ENCODE measurements at regions not wholly inside any gene's neighbourhood (a gene's known extent, or its start where the extent isn't known, plus 50 kb on each side); places are given as distances from the start of the nearest gene placed in this dataset.

DNA sequence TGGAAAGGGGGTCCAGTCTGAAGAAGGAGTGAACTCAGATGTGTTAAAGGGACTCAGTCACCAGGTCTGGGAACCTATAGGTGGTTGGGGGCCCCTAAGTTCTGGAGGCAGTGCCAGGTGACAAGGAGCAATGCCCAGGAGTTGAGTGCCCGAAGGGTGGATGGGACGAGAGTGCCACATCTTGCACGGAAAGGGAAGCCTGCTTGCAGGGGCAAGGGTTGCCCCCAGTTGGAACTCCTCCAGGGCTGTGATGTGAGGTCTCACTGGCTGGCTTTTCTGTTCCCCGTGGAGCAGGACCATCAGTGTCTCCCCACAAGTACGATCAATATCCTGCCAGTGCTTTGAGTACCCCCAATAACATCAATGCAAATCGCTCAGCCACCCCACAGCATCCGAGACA lies 107.3 kb downstream of the TOMM20 start:
- Histone ChIP-seq H3K4me1 (ENCODE audit: insufficient read depth, low read length) (peaks cover 28% of the 10 kb centered on the region), H3K36me3 (ENCODE audit: insufficient read depth, low read length) (no peaks in the 10 kb centered on the region), H3K27me3 (ENCODE audit: insufficient read depth, low read length) (no peaks in the 10 kb centered on the region), H2AFZ (ENCODE audit: low read depth, low read length) (no peak overlapping the region), H3K27ac (ENCODE audit: low read depth, low read length) (no peak overlapping the region), H3K4me2 (ENCODE audit: low read length) (no peak overlapping the region), H3K9ac (ENCODE audit: low read length) (no peak overlapping the region), H3K79me2 (ENCODE audit: insufficient read depth, low read length) (no peaks in the 10 kb centered on the region), H3K4me3 (ENCODE audit: insufficient read depth, low read depth, low read length) (no peak overlapping the region), H3K9me3 (ENCODE audit: insufficient read depth, low read depth, low read length) (peaks cover 4% of the 10 kb centered on the region), H4K20me1 (ENCODE audit: insufficient read depth, low read length) (no peaks in the 10 kb centered on the region)
- no peak for FAIRE-seq
- peaks cover 6% of the 10 kb centered on the region for H3K9me3 Mint-ChIP-seq (ENCODE audit: unreplicated experiment)
- no peaks in the 10 kb centered on the region for H3K27me3 Mint-ChIP-seq (ENCODE audit: low read depth, unreplicated experiment)
- TF ChIP-seq EZH2 (IDR thresholded peaks at IDR 0.05; ENCODE audit: insufficient read depth, low read length), result no peak
- TF ChIP-seq, protein P1, sequence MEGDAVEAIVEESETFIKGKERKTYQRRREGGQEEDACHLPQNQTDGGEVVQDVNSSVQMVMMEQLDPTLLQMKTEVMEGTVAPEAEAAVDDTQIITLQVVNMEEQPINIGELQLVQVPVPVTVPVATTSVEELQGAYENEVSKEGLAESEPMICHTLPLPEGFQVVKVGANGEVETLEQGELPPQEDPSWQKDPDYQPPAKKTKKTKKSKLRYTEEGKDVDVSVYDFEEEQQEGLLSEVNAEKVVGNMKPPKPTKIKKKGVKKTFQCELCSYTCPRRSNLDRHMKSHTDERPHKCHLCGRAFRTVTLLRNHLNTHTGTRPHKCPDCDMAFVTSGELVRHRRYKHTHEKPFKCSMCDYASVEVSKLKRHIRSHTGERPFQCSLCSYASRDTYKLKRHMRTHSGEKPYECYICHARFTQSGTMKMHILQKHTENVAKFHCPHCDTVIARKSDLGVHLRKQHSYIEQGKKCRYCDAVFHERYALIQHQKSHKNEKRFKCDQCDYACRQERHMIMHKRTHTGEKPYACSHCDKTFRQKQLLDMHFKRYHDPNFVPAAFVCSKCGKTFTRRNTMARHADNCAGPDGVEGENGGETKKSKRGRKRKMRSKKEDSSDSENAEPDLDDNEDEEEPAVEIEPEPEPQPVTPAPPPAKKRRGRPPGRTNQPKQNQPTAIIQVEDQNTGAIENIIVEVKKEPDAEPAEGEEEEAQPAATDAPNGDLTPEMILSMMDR (IDR thresholded peaks at IDR 0.05; ENCODE audit: insufficient read depth, low read depth, low read length), result no peak
- H3K27ac Mint-ChIP-seq (ENCODE audit: unreplicated experiment), result no peak overlapping the region
- H3K4me1 Mint-ChIP-seq (ENCODE audit: low read depth, unreplicated experiment), result peaks cover 45% of the 10 kb centered on the region
- H3K4me3 Mint-ChIP-seq (ENCODE audit: unreplicated experiment), result no peak overlapping the region
- DNase-seq (ENCODE audit: low read depth), result no peak
- H3K36me3 Mint-ChIP-seq (ENCODE audit: low read depth, unreplicated experiment), result peaks cover 4% of the 10 kb centered on the region

DNA sequence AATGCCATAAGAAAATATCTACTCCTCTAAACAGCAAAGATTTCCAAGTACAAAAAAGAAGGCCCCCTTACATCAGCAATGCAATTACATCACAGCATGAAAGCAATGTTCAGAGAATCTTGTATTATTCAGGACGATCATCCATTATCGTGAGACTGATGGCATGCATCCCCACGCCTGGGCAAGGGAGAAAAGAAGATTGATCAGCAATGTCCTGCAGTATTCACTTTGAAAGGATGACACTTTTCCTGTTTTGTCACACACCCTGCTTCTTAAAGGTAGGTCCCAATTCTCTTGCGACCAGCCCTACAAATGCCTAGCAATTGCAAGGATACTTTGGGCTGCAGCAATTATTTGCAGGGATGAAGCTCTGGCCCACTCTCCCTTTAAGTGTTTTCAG lies 108.7 kb downstream of the TOMM20 start:
- H3K9me3 Mint-ChIP-seq (ENCODE audit: unreplicated experiment), result peaks cover 6% of the 10 kb centered on the region
- no peak overlapping the region for H3K4me3 Mint-ChIP-seq (ENCODE audit: unreplicated experiment)
- peak overlapping the region; percentile 99 for H3K27ac Mint-ChIP-seq (ENCODE audit: unreplicated experiment)
- no peak overlapping the region for H3K4me3 ChIP-seq (ENCODE audit: insufficient read depth, low read depth, low read length)
- peaks cover 4% of the 10 kb centered on the region for H3K36me3 Mint-ChIP-seq (ENCODE audit: low read depth, unreplicated experiment)
- H3K27me3 ChIP-seq (ENCODE audit: insufficient read depth, low read length), result no peaks in the 10 kb centered on the region
- DNase-seq (ENCODE audit: low read depth), result no peak
- no peaks in the 10 kb centered on the region for H4K20me1 ChIP-seq (ENCODE audit: insufficient read depth, low read length)
- H3K4me2 ChIP-seq (ENCODE audit: low read length), result no peak overlapping the region
- peaks cover 49% of the 10 kb centered on the region for H3K4me1 Mint-ChIP-seq (ENCODE audit: low read depth, unreplicated experiment)
- no peak overlapping the region for H2AFZ ChIP-seq (ENCODE audit: low read depth, low read length)
- no peaks in the 10 kb centered on the region for H3K79me2 ChIP-seq (ENCODE audit: insufficient read depth, low read length)
- no peaks in the 10 kb centered on the region for H3K36me3 ChIP-seq (ENCODE audit: insufficient read depth, low read length)
- H3K27me3 Mint-ChIP-seq (ENCODE audit: low read depth, unreplicated experiment), result no peaks in the 10 kb centered on the region
- no peak for FAIRE-seq
- H3K9ac ChIP-seq (ENCODE audit: low read length), result no peak overlapping the region
- peaks cover 29% of the 10 kb centered on the region for H3K4me1 ChIP-seq (ENCODE audit: insufficient read depth, low read length)
- TF ChIP-seq, protein P1 (IDR thresholded peaks at IDR 0.05; ENCODE audit: insufficient read depth, low read depth, low read length), result no peak
- no peak for TF ChIP-seq EZH2 (IDR thresholded peaks at IDR 0.05; ENCODE audit: insufficient read depth, low read length)
- peaks cover 4% of the 10 kb centered on the region for H3K9me3 ChIP-seq (ENCODE audit: insufficient read depth, low read depth, low read length)
- H3K27ac ChIP-seq (ENCODE audit: low read depth, low read length), result no peak overlapping the region

DNA sequence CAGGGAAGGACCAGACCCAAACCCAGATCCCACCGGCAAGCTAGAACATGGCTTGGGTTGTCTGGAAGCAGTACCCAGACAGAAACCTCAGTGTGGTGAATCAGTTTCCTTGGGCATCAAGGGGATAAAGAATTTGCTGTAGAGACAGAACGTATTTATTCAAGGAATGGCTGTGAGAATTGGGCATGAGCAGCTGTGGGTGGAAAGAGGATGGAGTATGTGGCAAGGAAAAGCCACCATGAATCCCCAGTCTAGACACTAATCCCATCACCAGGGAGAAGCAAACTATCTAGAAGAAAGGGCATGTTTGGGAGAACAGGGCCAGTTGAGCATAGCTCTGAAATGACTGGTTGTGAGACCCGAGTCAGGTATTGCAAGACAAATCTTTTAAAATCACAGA lies 109.2 kb downstream of the TOMM20 start:
- DNase-seq (ENCODE audit: low read depth) (peak; percentile 66), FAIRE-seq (no peak)
- H3K4me3 Mint-ChIP-seq (ENCODE audit: unreplicated experiment), result no peak overlapping the region
- Histone ChIP-seq H3K27ac (ENCODE audit: low read depth, low read length) (peak overlapping the region; percentile 93), H3K9ac (ENCODE audit: low read length) (peak overlapping the region; percentile 4), H3K36me3 (ENCODE audit: insufficient read depth, low read length) (no peaks in the 10 kb centered on the region), H3K27me3 (ENCODE audit: insufficient read depth, low read length) (no peaks in the 10 kb centered on the region), H3K9me3 (ENCODE audit: insufficient read depth, low read depth, low read length) (peaks cover 4% of the 10 kb centered on the region), H4K20me1 (ENCODE audit: insufficient read depth, low read length) (no peaks in the 10 kb centered on the region), H3K4me1 (ENCODE audit: insufficient read depth, low read length) (peaks cover 29% of the 10 kb centered on the region), H3K4me3 (ENCODE audit: insufficient read depth, low read depth, low read length) (no peak overlapping the region), H2AFZ (ENCODE audit: low read depth, low read length) (no peak overlapping the region), H3K79me2 (ENCODE audit: insufficient read depth, low read length) (no peaks in the 10 kb centered on the region), H3K4me2 (ENCODE audit: low read length) (no peak overlapping the region)
- no peaks in the 10 kb centered on the region for H3K27me3 Mint-ChIP-seq (ENCODE audit: low read depth, unreplicated experiment)
- TF ChIP-seq, protein P1 (IDR thresholded peaks at IDR 0.05; ENCODE audit: insufficient read depth, low read depth, low read length), result no peak
- TF ChIP-seq EZH2 (IDR thresholded peaks at IDR 0.05; ENCODE audit: insufficient read depth, low read length), result no peak
- H3K27ac Mint-ChIP-seq (ENCODE audit: unreplicated experiment), result peak overlapping the region; percentile 99
- peaks cover 4% of the 10 kb centered on the region for H3K36me3 Mint-ChIP-seq (ENCODE audit: low read depth, unreplicated experiment)
- peaks cover 6% of the 10 kb centered on the region for H3K9me3 Mint-ChIP-seq (ENCODE audit: unreplicated experiment)
- peaks cover 49% of the 10 kb centered on the region for H3K4me1 Mint-ChIP-seq (ENCODE audit: low read depth, unreplicated experiment)

Measured in astrocyte (in vitro differentiated cells and primary cell).